Stimulated activated CD8-positive, alpha-beta memory T cell treated with anti-CD3 and anti-CD28 coated beads, Interleukin-4, amount 100 ng/mL, for 1 hour (primary cell): ENCODE measurements at regions not wholly inside any gene's neighbourhood (a gene's known extent, or its start where the extent isn't known, plus 50 kb on each side); places are given as distances from the start of the nearest gene placed in this dataset.
A peak's percentile ranks its signal among the peaks of the same experiment; 100 is the strongest.
"Not testable (repeated sequence)": the region's sequence is repeated elsewhere in the genome, so short reads cannot be mapped to it uniquely, and the experiment has no call there.

Experiments
- DNase-seq, 2 donors: peaks; one replicate each; pipeline ENCODE4 v3.0.0-alpha.2; 2020; ENCODE audit warnings: low read depth in 2 of 2, low spot score in 1 of 2

- no peak for DNase-seq
Measured at GRCh38 chr1:166489356-166489669, 322.5 kb upstream of the FAM78B start.

GRCh38 chr1:166489670-166490436 lies 323.1 kb upstream of the FAM78B start:
- peak; percentile 1 to 9 for DNase-seq

GRCh38 chr1:166490437-166490991 lies 323.7 kb upstream of the FAM78B start:
- no peak for DNase-seq

- not testable (repeated sequence) for DNase-seq
Measured at GRCh38 chr1:166493765-166494164, 327.0 kb upstream of the FAM78B start.

GRCh38 chr1:166507347-166507746 lies 331.9 kb upstream of the POGK start:
- no peak for DNase-seq

- DNase-seq, result no peak
Measured at GRCh38 chr1:166511761-166512160, 327.5 kb upstream of the POGK start.

- DNase-seq, result no peak
Measured at GRCh38 chr1:166514067-166514466, 325.2 kb upstream of the POGK start.

GRCh38 chr1:166527752-166528151 lies 311.5 kb upstream of the POGK start:
- DNase-seq, result no peak

GRCh38 chr1:166538646-166539045 lies 300.6 kb upstream of the POGK start:
- DNase-seq, result no peak

- no peak for DNase-seq
Measured at GRCh38 chr1:166544036-166544435, 295.2 kb upstream of the POGK start.

- DNase-seq, result no peak
Measured at GRCh38 chr1:166544561-166544960, 294.7 kb upstream of the POGK start.

GRCh38 chr1:166552706-166553105 lies 286.6 kb upstream of the POGK start:
- no peak for DNase-seq

GRCh38 chr1:166570954-166571353 lies 268.3 kb upstream of the POGK start:
- DNase-seq, result no peak

- no peak for DNase-seq
Measured at GRCh38 chr1:166573199-166573598, 266.1 kb upstream of the POGK start.

- no peak for DNase-seq
Measured at GRCh38 chr1:166579557-166580501, 259.4 kb upstream of the POGK start.

- DNase-seq, result no peak
Measured at GRCh38 chr1:166588741-166589140, 250.5 kb upstream of the POGK start.

GRCh38 chr1:166590161-166590560 lies 249.1 kb upstream of the POGK start:
- no peak for DNase-seq

GRCh38 chr1:166594646-166595045 lies 244.6 kb upstream of the POGK start:
- DNase-seq, result no peak

GRCh38 chr1:166597516-166597915 lies 241.8 kb upstream of the POGK start:
- no peak for DNase-seq

- no peak for DNase-seq
Measured at GRCh38 chr1:166600574-166600973, 238.7 kb upstream of the POGK start.

- DNase-seq, result no peak
Measured at GRCh38 chr1:166601650-166602278, 237.5 kb upstream of the POGK start.

GRCh38 chr1:166602801-166603200 lies 236.5 kb upstream of the POGK start:
- DNase-seq, result not testable (repeated sequence)
